GM13976 (cell line): ENCODE measurements at regions not wholly inside any gene's neighbourhood (a gene's known extent, or its start where the extent isn't known, plus 50 kb on each side); places are given as distances from the start of the nearest gene placed in this dataset.

ENCODE experiments used
- DNase-seq: peaks from one replicate; pipeline ENCODE4 v3.0.0; 2012; ENCODE audit warnings: low spot score
- CTCF ChIP-seq: IDR thresholded peaks from 2 replicates; pipeline ENCODE4 v1.5.1; 2012; ENCODE audit warnings: borderline replicate concordance, mild to moderate bottlenecking; ENCODE audit not compliant: insufficient read depth; ENCODE audit errors: extremely low read depth, missing control alignments, control extremely low read depth
- in situ Hi-C: fragments of 300-500 bp; cut with MboI; formaldehyde crosslinking; loops from one replicate; pipeline ENCODE4 v1.12.0; 2022; ENCODE audit warnings: low sequenced_read_pairs, mixed read lengths, inconsistent platforms; ENCODE audit not compliant: unreplicated experiment

DNA sequence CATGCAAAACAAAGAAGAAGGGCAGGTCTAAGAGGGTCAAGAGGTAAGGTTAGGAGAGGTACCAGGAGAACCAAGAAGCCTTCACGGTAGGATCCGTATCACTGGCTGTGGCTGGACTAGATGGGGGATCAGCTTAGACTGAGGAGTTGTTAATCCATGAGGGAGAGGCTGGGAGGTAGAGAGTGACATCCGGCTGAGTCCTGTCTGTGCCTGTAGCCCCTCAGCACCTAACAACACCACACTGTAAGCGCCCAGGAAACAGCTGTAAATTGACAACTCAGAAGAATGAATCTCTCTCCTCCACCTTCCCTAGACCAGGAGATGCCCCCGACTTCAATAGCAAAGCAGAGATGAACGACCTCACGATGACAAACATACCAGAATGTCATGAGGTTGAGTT, 199.4 kb upstream of the RPL38 start:
- DNase-seq = no peak
- in situ Hi-C loops = no loop called here
- no peak for TF ChIP-seq CTCF

- no peak for TF ChIP-seq CTCF
- in situ Hi-C loops = no loop called here
- DNase-seq = no peak
Measured at GRCh38 chr17:74005790-74006189, 197.7 kb upstream of the RPL38 start.

- DNase-seq = no peak
- in situ Hi-C loops = no loop called here
- no peak for TF ChIP-seq CTCF
Measured at GRCh38 chr17:74006371-74006770, 197.1 kb upstream of the RPL38 start.

DNA sequence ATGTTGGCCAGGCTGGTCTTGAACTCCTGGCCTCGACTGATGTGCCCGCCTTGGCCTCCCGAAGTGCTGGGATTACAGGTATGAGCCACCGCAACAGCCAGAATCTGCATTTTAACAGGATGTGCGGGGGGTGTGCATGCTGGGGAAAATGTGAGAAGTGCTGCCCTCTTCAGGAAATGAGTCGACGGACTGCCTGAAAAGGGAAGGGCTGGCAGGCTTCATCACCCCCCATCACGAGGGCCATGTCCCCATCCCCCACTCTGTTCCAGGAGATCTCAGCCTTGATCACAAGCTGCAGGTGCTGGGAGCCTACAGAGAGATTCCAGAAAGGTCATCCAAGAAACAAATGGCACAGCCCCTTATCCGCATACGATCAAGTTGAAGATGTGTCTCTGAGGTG, 195.3 kb upstream of the RPL38 start:
- no peak for DNase-seq
- no peak for TF ChIP-seq CTCF
- in situ Hi-C loops = no loop called here

DNA sequence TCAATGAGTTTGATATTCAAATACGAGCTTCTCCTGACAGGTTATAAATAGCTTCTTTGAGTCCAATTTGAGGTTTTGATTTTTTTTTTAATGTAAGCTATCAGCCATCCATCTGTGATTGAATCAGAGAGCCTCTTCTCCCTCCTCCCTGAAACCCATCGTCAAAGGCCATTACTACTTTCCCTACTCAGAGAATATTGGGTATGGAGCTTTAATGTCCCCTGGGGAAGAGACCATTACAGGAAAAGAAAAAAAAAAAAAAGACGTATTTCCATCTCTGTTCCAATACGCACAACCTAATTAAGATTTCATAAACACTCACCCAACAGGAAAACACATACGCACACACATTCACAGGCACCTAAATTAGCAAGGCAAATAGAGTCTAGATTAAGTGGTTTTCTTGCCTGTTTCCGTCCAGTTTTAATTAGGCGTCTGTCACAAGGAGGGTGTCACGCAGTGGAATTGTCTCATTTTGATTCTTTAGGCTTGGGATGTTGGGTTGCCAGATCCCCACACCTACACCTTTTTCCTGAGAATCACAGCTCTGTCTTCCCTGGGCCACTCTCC, 194.3 kb upstream of the RPL38 start:
- in situ Hi-C loops = no loop called here
- no peak for DNase-seq
- no peak for TF ChIP-seq CTCF

DNA sequence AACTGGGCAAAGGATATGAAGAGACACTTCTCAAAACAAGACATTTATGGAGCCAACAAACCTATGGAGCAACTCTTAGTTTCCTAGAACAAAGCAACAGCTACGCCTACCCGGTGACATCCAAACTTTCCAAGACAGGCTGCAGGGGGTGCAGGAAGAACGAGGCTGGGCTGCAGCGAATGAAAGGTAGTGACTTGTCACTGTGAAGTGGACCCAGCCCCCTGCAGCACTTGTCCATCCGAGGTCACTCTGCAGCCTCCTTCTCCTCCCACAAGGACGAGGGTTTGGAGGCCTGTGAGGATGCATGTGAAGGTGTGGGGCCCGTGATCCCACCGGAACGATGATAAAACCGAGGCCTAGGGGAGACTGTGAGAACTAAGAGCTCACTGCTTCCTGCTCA, 192.6 kb upstream of the RPL38 start:
- no peak for DNase-seq
- in situ Hi-C loops = no loop called here
- no peak for TF ChIP-seq CTCF

GRCh38 chr17:74011966-74012365, 191.5 kb upstream of the RPL38 start:
- TF ChIP-seq CTCF = no peak
- in situ Hi-C loops = no loop called here
- no peak for DNase-seq
